GM12878 (cell line): ENCODE measurements at regions not wholly inside any gene's neighbourhood (a gene's known extent, or its start where the extent isn't known, plus 50 kb on each side); places are given as distances from the start of the nearest gene placed in this dataset.

Experiments
- ATAC-seq: fragments of 200-7000 bp; cut with Tn5 transposase; 3 replicates; pipeline ENCODE4 v1.9.1; 2020; ENCODE audit warnings: mild to moderate bottlenecking, moderate library complexity
- BruUV-seq: library from RNA; stranded (reverse); fragments of 400-500 nt; replicated peaks from 2 replicates; lab custom pipeline; 2021; lab: Mats Ljungman, UMichigan
- CTCF ChIA-PET: fragments of 300-600 bp; sonication (Branson Sonifier 250); formaldehyde crosslinking; extraction: SDS; loops from one replicate; lab custom pipeline; 2021; ENCODE audit warnings: inconsistent platforms; lab: Yijun Ruan, JAX
- POLR2A ChIA-PET: fragments of 350-600 bp; formaldehyde crosslinking; extraction: SDS; loops from one replicate; lab custom pipeline; 2021; ENCODE audit warnings: inconsistent platforms; lab: Charles Lee
- RAD21 ChIA-PET: fragments of 300-600 bp; sonication (Branson Sonifier 250); formaldehyde crosslinking; loops from one replicate; lab custom pipeline; 2023; ENCODE audit warnings: antibody characterized with exemption; ENCODE audit not compliant: unreplicated experiment; lab: Charles Lee
- SMC1A ChIA-PET: fragments of 300-600 bp; sonication (Branson Sonifier 250); formaldehyde crosslinking; loops from one replicate; lab custom pipeline; 2023; ENCODE audit not compliant: unreplicated experiment, uncharacterized antibody; lab: Charles Lee
- DNase-seq: peaks from one replicate; pipeline ENCODE4 v3.0.0-alpha.2; 2011; ENCODE audit warnings: low read depth, low spot score
- FAIRE-seq: peaks from 3 replicates; lab custom pipeline; 2011; peaks lifted over from hg19 to GRCh38; lab: Jason Lieb, UNC
- H2AFZ ChIP-seq: 2 replicates; pipeline ENCODE4 v1.6.0; 2011; ENCODE audit warnings: low read depth, low read length, control low read depth; ENCODE audit not compliant: control insufficient read depth
- H3K27ac ChIP-seq: 2 replicates; pipeline ENCODE4 v1.5.1; 2011; ENCODE audit warnings: control low read depth; ENCODE audit not compliant: control insufficient read depth, insufficient read depth
- H3K27me3 ChIP-seq, 2 experiments: replicated peaks in 1 of 2; 2 replicates each; pipeline versions ENCODE4 v1.6.0 to v1.6.1; 2011; ENCODE audit warnings: low read length in 1 of 2; ENCODE audit not compliant: control insufficient read depth in 2 of 2, insufficient read depth in 2 of 2
- H3K36me3 ChIP-seq, 2 experiments: 2 replicates each; pipeline ENCODE4 v1.5.1; 2011; ENCODE audit warnings: low read length in 1 of 2; ENCODE audit not compliant: control insufficient read depth in 2 of 2, insufficient read depth in 2 of 2
- H3K4me1 ChIP-seq: 2 replicates; pipeline ENCODE4 v1.6.1; 2011; ENCODE audit warnings: mild to moderate bottlenecking, low read length, moderate library complexity, mixed read lengths; ENCODE audit not compliant: control insufficient read depth, insufficient read depth
- H3K4me2 ChIP-seq: 2 replicates; pipeline ENCODE4 v1.6.0; 2011; ENCODE audit warnings: control low read depth; ENCODE audit not compliant: control insufficient read depth, insufficient read depth
- H3K4me3 ChIP-seq: fragments of 200-600 bp; sonication (generic); 2 replicates; pipeline ENCODE4 v1.5.1; 2016
- H3K79me2 ChIP-seq: 2 replicates; pipeline ENCODE4 v1.6.0; 2011; ENCODE audit warnings: low read length; ENCODE audit not compliant: control insufficient read depth, insufficient read depth
- H3K9ac ChIP-seq: 2 replicates; pipeline ENCODE4 v1.8.0; 2011; ENCODE audit warnings: low read length, control low read depth, mixed read lengths; ENCODE audit not compliant: control insufficient read depth, insufficient read depth
- H3K9me3 ChIP-seq: replicated peaks from 3 replicates; pipeline ENCODE4 v1.5.1; 2011; ENCODE audit warnings: mild to moderate bottlenecking, low read length; ENCODE audit not compliant: control insufficient read depth, insufficient read depth
- H4K20me1 ChIP-seq: 2 replicates; pipeline ENCODE4 v1.6.0; 2011; ENCODE audit not compliant: control insufficient read depth, insufficient read depth
- CEBPB ChIP-seq, 2 experiments: fragments of 150-350 bp in 1 of 2; IDR thresholded peaks; 2 replicates each; pipeline ENCODE4 v1.6.1; 2012 to 2014; ENCODE audit warnings: low read depth in 2 of 2, low read length in 2 of 2, borderline replicate concordance in 1 of 2, inconsistent platforms in 1 of 2
- CHD4 ChIP-seq: fragments of 200-600 bp; sonication (generic); IDR thresholded peaks from 2 replicates; pipeline ENCODE4 v1.6.1; 2016; ENCODE audit warnings: mild to moderate bottlenecking
- CREB1 ChIP-seq: IDR thresholded peaks from 2 replicates; pipeline ENCODE4 v1.6.1; 2012; ENCODE audit warnings: low read depth, mild to moderate bottlenecking, inconsistent platforms
- CREM ChIP-seq: IDR thresholded peaks from 2 replicates; pipeline ENCODE4 v1.6.1; 2014; ENCODE audit warnings: antibody characterized with exemption, low read depth
- ELK1 ChIP-seq: IDR thresholded peaks from 2 replicates; pipeline ENCODE4 v1.6.1; 2012; ENCODE audit warnings: low read depth, low read length, improper control_type of control experiment
- ESRRA ChIP-seq: IDR thresholded peaks from 2 replicates; pipeline ENCODE4 v1.6.1; 2012; ENCODE audit warnings: mild to moderate bottlenecking, low read length, improper control_type of control experiment
- ETV6 ChIP-seq, 2 experiments: fragments of 450-650 bp in 1 of 2; IDR thresholded peaks in 1 of 2; conservative IDR thresholded peaks in 1 of 2; 2 replicates each; pipeline ENCODE4 v1.6.1; 2014; ENCODE audit warnings: antibody characterized with exemption in 1 of 2, borderline replicate concordance in 1 of 2, low read depth in 1 of 2, mild to moderate bottlenecking in 1 of 2, moderate library complexity in 1 of 2
- IKZF1 ChIP-seq: fragments of 450-650 bp; conservative IDR thresholded peaks from 2 replicates; pipeline ENCODE4 v1.6.1; 2017; ENCODE audit warnings: antibody characterized with exemption, mild to moderate bottlenecking
- IRF3 ChIP-seq: fragments of 450-650 bp; IDR thresholded peaks from 2 replicates; pipeline ENCODE4 v1.6.1; 2014; ENCODE audit warnings: mild to moderate bottlenecking
- JUNB ChIP-seq: IDR thresholded peaks from 2 replicates; pipeline ENCODE4 v1.6.1; 2016; ENCODE audit warnings: antibody characterized with exemption, mild to moderate bottlenecking
- PML ChIP-seq: IDR thresholded peaks from 2 replicates; pipeline ENCODE4 v1.6.1; 2012; ENCODE audit warnings: low read length, inconsistent platforms
- SKIL ChIP-seq: fragments of 450-650 bp; IDR thresholded peaks from 2 replicates; pipeline ENCODE4 v1.6.1; 2017; ENCODE audit warnings: mild to moderate bottlenecking, low read depth, inconsistent platforms; ENCODE audit not compliant: poor library complexity, severe bottlenecking
- SREBF1 ChIP-seq: IDR thresholded peaks from 2 replicates; pipeline ENCODE4 v1.6.1; 2012; ENCODE audit warnings: mild to moderate bottlenecking, low read length
- USF1 ChIP-seq: IDR thresholded peaks from 2 replicates; pipeline ENCODE4 v1.6.1; 2011; ENCODE audit warnings: borderline replicate concordance, low read depth, mild to moderate bottlenecking, moderate library complexity, mixed read lengths, low read length; ENCODE audit not compliant: insufficient read depth; ENCODE audit errors: extremely low read length
- ZNF274 ChIP-seq: IDR thresholded peaks from one replicate; pipeline ENCODE4 v1.8.0; 2011; ENCODE audit not compliant: insufficient read length, insufficient read depth
- WGBS: methylation state at CpG from one replicate; pipeline ENCODE4 v1.1.6; 2016; ENCODE audit warnings: low lambda C conversion rate; ENCODE audit not compliant: insufficient replicate concordance, insufficient coverage; ENCODE audit errors: missing lambda C conversion rate; 5-methylcytosine and 5-hydroxymethylcytosine counted together
- in situ Hi-C: fragments of 300-500 bp; cut with MboI; formaldehyde crosslinking; loops from 9 replicates; pipeline ENCODE4 v1.14.3; 2018; ENCODE audit warnings: mixed read lengths
- intact Hi-C: fragments of 100-400 bp; cut with micrococcal nuclease; formaldehyde crosslinking; loops from one replicate; pipeline ENCODE4 v1.14.2; 2022; ENCODE audit not compliant: unreplicated experiment

- TF ChIP-seq CREM, result no peak
Observed at GRCh38 chr5:99247346-99247745, 318.5 kb upstream of the CHD1 start (continued).

GRCh38 chr5:99243111-99243510, 314.3 kb upstream of the CHD1 start:
- Histone ChIP-seq H2AFZ (no peak overlapping the region), H3K9me3 (no peaks in the 10 kb centered on the region), H3K9ac (no peak overlapping the region), H3K4me2 (no peak overlapping the region), H3K27ac (no peak overlapping the region), H3K79me2 (no peaks in the 10 kb centered on the region), H3K27me3 (no peaks in the 10 kb centered on the region), H3K36me3 (no peaks in the 10 kb centered on the region), H4K20me1 (no peaks in the 10 kb centered on the region), H3K4me1 (no peaks in the 10 kb centered on the region), H3K4me3 (no peak overlapping the region)
- POLR2A ChIA-PET, result no interaction called here
- FAIRE-seq (no peak), ATAC-seq (no peak), DNase-seq (no peak)
- no peak for TF ChIP-seq ESRRA
- TF ChIP-seq USF1, result no peak
- TF ChIP-seq ETV6 (conservative IDR thresholded peaks at IDR 0.05 in 1 of 2, IDR thresholded peaks at IDR 0.05 in 1 of 2; ENCODE audit: borderline replicate concordance in 1 of 2, low read depth in 1 of 2), result no peak
- no peak for TF ChIP-seq ZNF274
- no peak for TF ChIP-seq SREBF1
- TF ChIP-seq SKIL, result no peak
- TF ChIP-seq CREB1, result no peak
- TF ChIP-seq ELK1, result no peak
- no peak for TF ChIP-seq IKZF1
- TF ChIP-seq CEBPB (IDR thresholded peaks at IDR 0.05; ENCODE audit: borderline replicate concordance in 1 of 2, low read depth in 2 of 2, low read length in 2 of 2), result no peak
- no peak for TF ChIP-seq CHD4
- no peak for TF ChIP-seq IRF3
- no peak for TF ChIP-seq PML
- no peak for TF ChIP-seq JUNB
- in situ Hi-C loops (loop anchor here (10.0 kb wide), 1 partner anchor 58 kb away; no protein-coding TSS in a partner anchor), intact Hi-C loops (no loop called here)
- BruUV-seq, result no TSS peak
- CTCF ChIA-PET, result no interaction called here
- 0% methylated on average over 1 of the region's 1 CpG for WGBS
- RAD21 ChIA-PET, result no interaction called here
- SMC1A ChIA-PET, result no interaction called here
